Stimulated activated CD4-positive, alpha-beta T cell treated with anti-CD3 and anti-CD28 coated beads, Interleukin-12 subunit alpha, Interleukin-12 subunit beta, amount 100 ng/mL, for 24 hours (primary cell): ENCODE measurements at regions not wholly inside any gene's neighbourhood (a gene's known extent, or its start where the extent isn't known, plus 50 kb on each side); places are given as distances from the start of the nearest gene placed in this dataset.

Experiments used
- DNase-seq, 2 experiments: peaks; one replicate each; pipeline ENCODE4 v3.0.0-alpha.2; 2020; ENCODE audit warnings: low read depth in 2 of 2

DNA sequence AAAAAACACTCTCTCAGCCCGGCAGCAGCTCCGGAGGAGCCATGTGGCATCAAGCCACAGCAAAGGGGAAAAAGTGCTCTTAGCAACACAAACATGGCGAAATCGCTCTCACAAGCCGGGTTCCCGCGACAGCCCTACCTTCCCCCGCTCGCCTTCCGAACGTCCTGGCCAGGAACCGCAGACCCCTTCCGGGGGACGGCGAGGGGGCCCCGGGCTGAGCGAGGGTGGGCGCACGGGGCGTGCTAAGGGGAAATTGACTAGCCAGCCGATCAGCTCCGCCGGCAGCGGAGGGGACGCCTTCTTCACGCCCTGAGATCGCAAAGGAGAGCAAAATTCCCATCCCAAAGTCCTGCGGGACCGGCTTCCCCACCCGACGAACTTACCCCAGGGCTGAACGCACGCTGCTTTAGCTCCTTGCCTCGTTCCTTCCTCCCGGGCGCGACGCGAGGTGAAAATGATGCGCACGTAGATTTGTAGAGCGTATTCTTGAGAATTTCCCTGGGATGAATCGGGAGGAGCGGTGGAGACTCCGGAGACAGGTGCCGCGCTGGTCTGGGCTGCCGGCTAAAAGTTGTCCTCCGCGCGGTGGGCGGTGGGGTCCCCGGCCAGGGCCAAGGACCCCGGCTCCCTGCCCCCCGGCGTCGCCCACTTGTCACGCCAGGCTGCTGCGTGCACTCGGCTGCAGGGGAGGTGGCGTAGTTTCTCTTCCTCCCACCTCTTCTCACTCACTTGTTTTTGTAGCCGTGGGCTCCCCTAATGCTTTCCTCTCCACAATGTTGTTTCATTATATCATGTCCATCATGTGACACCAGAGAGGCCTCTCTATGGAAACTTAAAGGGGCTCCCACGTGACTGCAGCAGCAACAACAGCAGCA, 220.1 kb upstream of the MKLN1 start:
- DNase-seq: peak; percentile 48 to 60

DNA sequence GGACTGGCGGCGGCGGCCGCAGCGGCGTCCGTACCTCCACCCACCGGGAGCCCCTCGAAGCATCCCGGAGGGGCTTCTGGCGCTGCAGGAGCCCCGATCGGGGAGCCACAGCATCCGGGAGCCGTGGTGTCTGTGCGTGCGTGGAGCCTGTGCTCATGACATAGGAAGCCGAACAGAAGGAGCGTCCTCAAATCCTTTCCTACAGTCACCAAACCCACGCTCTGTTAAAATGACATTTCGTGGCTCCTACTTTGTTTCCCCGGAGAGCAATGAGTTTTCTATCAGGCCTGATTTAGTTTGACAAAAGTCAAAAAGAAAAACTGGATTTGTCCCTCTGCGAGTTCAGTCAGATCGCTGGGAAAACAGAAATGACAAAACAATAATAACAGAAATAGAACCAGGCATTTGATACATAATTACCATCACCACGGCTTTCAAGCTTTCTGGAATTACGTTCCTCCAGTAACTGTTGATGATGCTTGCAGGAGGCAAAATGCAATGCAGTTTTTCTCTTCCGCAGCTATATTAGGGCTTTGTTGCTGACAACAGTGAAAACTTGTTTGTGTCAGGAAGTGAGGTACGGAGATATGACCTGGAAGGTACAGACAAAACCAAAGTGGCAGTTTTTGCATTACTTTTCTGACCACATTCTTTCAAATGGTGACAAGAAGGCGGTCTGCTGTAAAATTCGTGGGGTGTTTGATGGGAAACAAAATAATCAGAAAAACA, 219.3 kb upstream of the MKLN1 start:
- DNase-seq: no peak

DNA sequence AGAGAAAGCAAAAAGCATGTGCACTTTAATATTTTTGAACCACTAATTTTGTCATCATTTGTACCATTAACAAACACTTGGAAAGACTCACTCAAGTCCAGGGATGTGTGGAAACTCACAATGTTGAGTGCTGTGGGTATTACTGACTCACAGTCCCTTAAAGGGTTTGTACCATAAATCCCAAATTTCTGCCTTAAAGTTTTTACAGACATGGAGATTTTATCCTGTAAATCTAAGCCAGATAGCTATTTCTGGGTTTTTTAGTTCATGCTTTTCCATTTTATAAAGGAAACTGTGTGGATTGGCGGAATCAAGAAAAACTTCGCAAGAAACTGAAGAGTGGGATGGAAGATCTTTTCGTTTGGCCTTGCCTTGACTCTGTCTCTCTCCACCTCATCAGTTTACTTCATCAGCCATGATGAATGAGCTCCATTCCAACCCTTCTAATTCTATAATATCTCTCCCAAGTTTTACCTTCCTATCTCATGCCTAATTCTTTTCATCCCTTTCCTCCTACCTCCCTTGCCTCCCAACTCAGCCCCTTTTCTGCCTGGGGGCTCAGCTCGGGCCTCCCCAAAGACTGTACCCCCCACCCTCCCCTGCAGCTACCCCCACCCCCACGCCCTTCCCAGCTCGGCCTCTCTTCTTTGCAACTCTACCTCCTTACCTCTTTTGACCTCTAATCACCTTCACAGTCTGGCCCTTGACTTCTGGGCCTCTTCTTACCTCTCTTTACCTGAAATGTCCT, 218.5 kb upstream of the MKLN1 start:
- no peak for DNase-seq

DNA sequence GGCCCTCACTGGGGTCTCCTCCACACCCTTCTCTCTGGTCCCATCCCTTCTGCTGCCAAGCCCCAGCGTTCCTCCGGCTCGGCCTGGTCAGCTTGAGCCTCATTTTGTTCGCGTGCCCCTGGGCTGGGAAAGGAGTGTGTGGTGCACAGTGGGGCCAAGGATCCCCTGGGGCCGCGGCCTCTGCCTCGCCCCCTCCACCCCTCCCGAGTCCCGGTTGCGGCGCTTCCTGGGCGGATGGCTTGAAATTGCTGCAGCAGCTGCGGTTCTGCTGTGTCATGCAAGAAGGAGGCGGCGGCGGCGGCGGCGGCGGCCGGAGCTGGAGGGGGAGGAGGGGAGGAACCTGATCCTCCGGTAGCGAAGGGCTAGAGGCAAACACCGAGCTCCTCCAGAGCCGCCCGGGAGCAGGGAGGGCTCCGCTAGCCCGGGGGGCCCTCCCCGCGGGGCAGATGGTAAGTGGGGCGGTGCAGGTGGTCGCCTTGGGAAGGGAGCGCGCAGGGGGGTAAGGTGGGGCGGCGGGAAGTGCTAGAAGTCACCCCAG, 217.8 kb upstream of the MKLN1 start:
- peak; percentile 39 to 55 for DNase-seq

DNA sequence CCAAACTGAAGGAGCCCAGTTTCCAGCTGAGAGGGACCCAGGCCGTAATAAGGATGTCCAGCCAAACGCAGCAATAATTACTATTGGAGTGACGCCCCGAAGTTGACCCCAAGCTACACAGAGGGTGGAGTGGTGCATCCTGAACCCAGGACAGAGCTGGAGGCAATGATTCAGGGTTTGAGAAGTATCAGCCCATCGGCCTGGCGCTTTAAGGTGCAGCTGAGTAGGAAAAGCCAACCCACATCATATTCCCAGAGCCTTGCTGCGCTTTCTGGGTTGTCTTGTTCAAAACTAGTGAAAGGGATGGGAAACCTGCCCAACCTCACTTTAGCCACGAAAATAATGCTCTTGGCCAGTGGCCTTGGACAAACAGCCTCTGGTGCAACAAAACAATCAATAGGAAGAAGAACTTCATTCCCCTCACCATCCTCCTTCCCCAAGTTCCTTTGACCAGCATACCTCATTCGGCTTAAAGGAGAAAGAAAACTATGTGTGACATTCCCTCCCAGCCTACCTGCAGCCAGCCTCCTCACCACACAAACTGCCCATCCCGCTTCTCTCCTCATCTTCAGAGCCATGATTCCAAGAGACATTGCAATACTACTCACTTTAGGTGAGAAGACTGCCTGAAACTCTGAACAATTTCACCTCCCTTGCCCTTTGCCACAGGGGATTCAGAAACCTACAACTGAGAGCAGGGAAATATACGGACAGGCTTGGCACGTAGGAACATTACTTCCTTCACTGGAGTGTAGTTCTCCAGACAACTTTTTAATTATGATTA, 217.2 kb upstream of the MKLN1 start:
- DNase-seq: no peak

DNA sequence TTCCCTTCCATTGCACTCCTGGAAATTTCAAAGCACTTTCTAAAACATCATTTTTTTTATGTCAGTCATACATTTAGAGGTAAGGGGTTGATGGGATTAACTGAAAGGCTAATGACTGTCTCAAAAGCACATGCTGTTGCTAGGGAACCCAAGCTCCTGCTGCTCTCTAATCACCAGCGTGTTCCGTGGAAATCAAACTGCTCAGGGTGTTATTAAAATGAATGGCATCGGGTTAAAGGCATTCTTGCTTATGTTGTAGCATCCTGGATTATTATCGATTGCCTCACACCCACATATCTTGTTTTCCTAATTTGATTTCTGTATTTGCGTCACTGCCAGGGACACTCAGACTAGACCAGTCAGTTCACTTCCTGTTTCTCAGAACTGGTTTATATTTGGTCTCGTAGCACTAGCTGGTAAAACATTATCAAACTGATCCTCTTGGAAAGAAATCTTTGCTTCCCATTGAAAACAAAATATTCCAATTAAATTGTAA, 216.5 kb upstream of the MKLN1 start:
- no peak for DNase-seq

DNA sequence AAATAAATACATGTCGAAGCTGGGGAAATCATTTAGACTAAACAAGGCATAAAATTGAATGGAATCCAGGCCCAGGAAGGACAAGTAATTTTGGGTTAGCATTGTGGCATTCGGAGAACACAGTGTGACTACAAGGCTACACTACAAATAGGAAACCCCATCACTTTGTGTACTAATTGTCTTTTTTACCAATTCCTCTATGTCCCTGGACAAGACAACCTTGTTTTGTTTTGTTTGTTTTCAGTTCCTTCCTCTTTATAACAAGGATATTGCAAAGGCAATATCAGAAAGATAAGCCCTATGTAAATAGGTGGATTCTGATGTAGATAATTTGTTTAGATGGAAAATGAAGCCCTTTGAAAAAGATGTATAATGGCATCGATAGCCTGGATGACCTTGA, 215.9 kb upstream of the MKLN1 start:
- no peak for DNase-seq

DNA sequence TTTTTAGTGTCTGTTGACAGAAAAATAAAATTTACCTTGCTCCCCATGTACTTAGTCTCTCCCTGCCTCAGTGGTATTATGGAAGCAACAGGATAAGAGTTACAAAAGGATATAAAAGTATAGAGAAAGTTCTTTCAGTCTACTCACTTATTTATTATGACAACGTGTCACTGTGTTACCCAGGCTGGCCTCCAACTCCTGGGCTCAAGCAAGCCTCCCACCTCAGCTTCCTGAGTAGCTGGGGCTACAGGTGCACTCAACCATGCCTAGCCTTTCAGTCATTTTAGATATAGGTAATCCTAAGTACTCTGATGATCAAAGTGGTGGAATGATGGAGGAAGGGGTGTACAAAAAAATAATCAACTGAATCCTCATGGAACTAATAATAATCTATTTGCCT, 215.2 kb upstream of the MKLN1 start:
- DNase-seq: no peak

DNA sequence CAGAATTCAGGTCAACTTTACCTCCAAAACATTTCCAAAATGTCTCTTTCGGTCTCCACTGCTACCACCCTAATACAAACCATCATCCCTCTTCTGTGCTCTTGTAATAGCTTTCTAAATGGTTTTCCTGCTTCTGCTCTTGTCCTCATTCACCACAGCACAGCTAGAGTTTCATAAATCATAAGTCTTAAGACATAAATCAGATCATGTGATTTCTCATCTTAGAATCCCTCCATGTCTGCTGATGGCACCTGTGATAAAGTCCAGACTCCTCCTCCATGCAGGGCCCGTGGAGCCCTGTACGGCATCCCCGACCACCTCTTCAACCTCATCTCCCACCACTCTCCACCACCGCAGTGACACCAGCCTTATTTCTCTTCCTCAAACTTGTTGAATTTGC, 212.3 kb upstream of the MKLN1 start:
- DNase-seq: no peak

DNA sequence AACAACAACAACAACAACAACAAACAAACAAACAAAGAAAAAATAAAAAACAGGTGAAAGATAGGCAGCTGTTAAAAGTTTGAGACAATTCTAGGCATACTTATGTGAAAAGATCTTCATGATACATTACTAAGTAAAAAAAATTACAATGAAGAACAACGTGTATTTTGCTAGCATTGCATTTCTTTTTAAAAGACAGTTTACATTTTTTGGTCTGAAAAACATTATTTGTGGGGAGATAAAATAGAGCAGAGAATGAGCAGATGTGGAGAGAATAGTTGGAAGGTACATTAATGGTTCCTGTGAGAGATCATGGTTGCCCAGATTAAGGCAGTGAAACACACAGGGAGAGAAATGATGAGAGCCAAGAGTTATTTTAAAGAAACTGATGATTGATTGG, 210.2 kb upstream of the MKLN1 start:
- DNase-seq: no peak

DNA sequence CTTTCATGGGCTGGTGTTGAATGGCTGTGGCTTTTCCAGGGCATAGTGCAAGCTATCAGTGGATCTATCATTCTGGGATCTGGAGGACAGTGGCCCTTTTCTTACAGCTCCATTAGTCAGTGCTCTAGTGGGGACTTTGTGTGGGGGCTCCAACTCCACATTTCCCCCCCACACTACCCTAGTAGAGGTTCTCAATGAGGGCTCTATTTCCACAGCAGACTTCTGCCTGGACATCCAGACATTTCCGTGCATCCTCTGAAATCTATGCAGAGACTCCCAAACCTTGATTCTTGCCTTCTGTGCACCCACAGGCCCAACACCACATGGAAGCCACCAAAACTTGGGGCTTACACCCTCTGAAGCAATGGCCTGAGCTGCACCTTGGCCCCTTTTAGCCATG, 208.3 kb upstream of the MKLN1 start:
- DNase-seq: no peak

DNA sequence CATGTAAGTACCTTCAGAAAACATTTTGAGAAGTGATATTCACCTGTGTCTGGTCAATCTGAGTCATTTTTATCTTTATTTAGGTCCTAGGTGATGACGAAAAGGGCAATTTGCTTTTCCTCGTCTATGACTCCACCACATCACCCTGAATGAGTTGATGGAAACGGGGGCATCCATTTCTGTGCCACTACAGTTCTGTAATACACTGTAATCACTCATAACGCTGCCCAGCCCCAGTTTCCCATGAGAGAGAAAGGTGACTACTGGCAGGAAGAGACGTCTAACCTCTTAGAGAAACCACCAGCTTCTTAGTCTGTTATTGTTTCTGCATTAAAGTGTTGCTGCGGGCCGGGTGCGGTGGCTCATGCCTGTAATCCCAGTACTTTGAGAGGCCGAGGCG, 205.3 kb upstream of the MKLN1 start:
- DNase-seq: no peak

DNA sequence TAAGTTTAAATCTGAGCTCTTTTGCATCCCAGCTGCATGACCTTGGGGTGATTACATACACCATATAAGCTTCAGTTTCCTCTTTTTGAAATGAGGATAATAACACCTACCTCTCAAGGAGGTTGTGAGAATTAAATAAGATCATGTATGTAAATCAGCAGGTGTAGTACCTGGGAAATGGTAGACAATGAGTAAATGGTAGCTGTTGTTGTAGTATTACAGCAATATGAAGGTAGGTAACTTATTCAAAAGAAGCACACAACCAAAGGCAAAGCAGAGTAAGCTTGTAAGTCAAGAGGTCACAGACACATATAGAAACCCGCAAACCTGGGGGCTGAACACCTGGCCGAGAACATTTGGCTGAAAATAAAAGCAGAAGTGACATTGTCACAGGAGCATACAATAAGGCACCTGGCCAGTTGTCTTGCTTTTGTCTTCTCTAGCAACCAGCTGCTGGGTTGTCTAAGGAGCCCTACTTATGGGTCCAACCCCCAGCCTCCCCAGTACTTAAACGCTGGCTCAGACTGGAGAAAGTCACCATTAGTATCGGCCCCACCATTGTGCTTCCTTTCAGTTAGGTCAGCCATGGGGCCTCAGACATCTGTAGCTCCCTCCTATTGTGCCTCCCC, 203.6 kb upstream of the MKLN1 start:
- no peak for DNase-seq

DNA sequence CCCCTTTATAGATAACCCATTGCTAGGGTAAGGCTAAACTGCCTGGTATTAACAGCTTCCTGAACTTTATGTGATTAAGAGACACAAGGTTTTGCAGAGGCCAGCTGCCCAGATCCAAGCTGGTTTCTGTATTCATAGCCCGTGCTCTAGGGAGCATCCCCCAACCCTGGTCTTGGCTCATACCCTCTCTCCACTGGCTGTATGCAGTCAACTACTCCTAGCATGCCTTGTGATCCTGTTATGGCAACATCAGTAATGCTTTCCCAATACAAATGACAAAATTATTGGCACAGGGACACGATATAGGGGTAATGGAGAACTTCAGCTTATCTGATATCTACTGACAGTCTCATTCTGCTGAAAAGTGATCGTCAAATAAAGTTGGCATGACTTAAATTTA, 202.8 kb upstream of the MKLN1 start:
- no peak for DNase-seq

DNA sequence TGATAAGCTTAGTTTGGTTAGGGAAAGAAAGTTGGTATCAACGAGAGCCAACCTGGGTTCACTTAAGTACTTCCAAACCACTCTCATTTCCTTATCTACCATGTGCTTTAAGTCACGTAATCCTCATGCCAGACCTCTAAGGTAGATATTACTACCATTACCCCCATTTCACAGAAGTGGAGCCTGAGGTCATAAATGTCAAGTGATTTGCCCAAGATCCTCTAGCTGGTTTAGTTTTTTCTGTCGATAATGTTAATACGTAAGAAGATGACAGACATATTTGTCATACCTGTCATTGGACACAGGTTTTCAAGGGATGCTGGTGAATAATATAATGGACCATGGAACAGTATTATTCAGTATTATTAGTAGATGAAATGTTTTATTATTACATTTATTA, 197.4 kb upstream of the MKLN1 start:
- no peak for DNase-seq

DNA sequence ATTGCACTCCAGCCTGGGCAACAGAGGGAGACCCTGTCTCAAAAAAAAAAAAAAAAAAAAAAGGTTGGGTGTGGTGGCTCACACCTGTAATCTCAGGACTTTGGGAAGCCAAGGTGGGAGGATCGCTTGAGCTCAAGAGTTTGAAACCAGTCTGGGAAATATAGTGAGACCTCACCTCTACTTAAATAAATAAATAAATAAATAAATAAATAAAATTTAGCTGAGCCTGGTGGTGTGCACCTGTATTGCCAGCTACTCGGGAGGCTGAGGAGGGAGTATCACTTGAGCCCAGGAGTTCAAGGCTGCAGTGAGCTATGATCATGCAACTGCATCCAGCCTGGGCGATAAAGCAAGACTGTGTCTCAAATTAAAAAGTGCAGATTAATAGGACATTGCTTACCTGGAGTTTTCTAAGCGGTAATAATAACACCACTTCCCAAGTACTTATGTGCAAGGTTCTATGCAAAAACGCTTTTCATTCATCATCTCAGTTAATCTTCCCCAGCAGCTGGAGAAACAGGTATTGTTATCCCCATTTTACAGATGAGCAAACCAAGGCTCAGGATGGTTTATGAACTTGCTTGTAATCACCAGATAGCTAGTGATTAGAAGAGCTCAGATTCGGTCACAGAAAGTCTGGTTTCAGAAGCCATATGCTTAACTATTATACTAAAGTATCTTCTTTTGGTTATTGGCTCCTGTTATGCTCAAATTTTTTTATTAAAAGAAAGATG, 196.5 kb upstream of the MKLN1 start:
- no peak for DNase-seq

DNA sequence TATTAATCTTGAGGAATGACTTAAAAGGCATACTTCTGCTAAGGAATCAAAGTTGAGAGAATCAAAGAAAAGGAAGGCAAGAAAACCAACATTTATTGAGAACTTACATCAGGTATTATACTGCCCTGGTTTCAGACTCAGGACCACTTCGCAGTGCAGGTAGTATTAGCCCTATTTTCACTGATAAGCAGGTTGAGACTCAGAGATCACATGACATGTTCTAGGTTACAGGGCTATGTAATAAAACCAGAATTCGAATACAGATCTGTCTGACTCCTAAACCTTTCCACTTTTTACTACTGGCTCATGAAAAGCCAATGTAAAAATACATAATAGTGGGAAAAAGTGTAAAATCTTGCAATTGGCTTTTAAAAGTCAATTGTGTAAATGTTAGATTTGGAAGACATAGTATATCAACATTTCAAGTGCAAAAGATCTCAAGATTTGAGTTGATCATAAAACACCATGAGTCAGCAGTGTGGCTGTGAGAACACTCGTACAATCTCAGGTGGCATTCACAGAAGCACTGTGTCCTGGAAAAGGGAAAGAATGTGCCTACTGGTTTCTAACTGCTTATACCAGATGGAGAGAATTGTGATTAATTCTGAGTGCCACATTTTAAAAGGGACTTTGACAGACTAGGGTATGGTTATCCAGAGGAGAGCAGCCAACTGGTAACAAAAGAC, 195.8 kb upstream of the MKLN1 start:
- no peak for DNase-seq

DNA sequence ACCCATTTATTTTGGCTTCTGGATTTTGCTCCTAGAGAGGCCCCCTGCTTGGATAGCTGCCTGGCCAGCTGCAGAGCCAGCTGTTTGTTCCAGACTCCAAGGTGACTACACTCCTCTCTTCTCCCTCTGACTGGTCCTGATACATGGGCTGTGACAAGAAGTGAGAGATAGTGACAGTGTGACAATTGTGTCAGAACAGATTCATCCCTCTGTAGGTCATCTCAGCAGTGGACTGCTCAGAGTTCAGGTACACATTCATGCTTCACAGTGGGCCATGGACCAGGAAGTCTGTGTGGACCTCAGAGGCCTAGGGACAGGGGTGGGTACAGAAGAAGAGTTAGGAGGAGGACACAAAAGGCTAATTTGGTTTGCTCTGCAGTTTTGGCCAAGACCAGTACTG, 188.2 kb upstream of the MKLN1 start:
- DNase-seq: no peak

DNA sequence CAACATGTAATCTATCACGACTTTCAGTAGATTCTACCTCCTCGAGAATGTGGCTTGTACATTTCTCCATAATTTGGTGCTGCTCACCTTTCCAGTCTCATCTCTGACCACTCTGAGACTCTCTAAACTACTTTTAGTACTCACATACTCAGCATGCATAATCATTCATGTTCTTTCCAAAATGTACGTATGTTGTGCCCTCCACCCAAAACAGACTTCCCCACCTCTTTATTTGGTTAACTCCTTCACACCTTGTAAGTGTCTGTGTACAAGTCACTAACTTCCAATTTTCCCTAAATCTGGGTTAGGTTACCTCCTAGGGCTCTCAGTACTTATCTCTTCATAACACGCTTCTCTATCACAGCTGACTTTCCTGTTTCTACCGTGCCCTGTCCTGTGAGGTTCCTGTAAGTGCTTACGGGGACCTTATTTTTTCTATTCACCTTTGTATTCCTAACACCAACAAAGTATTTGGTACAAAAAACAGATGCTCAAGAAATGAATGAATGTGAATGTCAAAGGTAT, 186.2 kb upstream of the MKLN1 start:
- no peak for DNase-seq
